ENCODE measurements at regions not wholly inside any gene's neighbourhood (a gene's known extent, or its start where the extent isn't known, plus 50 kb on each side); places are given as distances from the start of the nearest gene placed in this dataset.

GRCh38 chr6:112851146-112851545 lies 504.0 kb downstream of the RFPL4B start:
- H3K27ac ChIP-seq, result no peak overlapping the region
- TF ChIP-seq CTCF (conservative IDR thresholded peaks at IDR 0.05), result no peak

- TF ChIP-seq CTCF (conservative IDR thresholded peaks at IDR 0.05), result no peak
- no peak overlapping the region for H3K27ac ChIP-seq
Measured at GRCh38 chr6:112853162-112853561, 506.0 kb downstream of the RFPL4B start.

GRCh38 chr6:112863753-112864152 lies 516.6 kb downstream of the RFPL4B start:
- TF ChIP-seq CTCF (conservative IDR thresholded peaks at IDR 0.05), result no peak

GRCh38 chr6:112865131-112865530 lies 518.0 kb downstream of the RFPL4B start:
- no peak overlapping the region for H3K27ac ChIP-seq
- TF ChIP-seq CTCF (conservative IDR thresholded peaks at IDR 0.05), result no peak

More at GRCh38 chr6:112863753-112864152, 516.6 kb downstream of the RFPL4B start:
- no peak overlapping the region for H3K27ac ChIP-seq

DNA sequence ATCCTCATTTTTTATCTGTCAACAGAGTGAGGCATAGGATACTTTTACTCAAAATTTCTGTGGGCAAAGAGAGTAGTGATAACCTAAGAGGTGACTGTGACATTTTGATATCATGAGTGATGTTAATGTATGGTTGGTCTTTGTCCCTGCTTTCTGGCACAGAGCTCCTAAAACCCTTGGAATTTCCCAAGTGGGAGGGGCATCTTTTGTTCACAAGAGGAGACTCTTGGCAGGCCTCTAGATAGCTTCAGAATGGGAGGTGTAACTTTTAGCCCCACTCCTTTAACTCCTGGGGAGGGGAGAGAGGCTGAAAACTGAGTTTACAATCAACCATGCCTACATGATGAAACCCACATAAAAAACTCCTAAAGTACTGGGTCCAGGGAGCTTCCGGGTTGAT lies 527.8 kb downstream of the RFPL4B start:
- no peak overlapping the region for H3K27ac ChIP-seq

GRCh38 chr6:112877134-112878100 lies 530.3 kb downstream of the RFPL4B start:
- TF ChIP-seq CTCF (conservative IDR thresholded peaks at IDR 0.05), result peak; percentile 54
- H3K27ac ChIP-seq, result no peak overlapping the region

More for the DNA sequence above, 527.8 kb downstream of the RFPL4B start:
- TF ChIP-seq CTCF (conservative IDR thresholded peaks at IDR 0.05), result no peak

GRCh38 chr6:112879920-112880413 lies 532.8 kb downstream of the RFPL4B start:
- peak; percentile 74 for TF ChIP-seq CTCF (conservative IDR thresholded peaks at IDR 0.05)
- H3K27ac ChIP-seq, result peak overlapping the region; percentile 36; the same call in 1 of the 2 replicates
